ENCODE measurements at regions not wholly inside any gene's neighbourhood (a gene's known extent, or its start where the extent isn't known, plus 50 kb on each side); places are given as distances from the start of the nearest gene placed in this dataset.

DNA sequence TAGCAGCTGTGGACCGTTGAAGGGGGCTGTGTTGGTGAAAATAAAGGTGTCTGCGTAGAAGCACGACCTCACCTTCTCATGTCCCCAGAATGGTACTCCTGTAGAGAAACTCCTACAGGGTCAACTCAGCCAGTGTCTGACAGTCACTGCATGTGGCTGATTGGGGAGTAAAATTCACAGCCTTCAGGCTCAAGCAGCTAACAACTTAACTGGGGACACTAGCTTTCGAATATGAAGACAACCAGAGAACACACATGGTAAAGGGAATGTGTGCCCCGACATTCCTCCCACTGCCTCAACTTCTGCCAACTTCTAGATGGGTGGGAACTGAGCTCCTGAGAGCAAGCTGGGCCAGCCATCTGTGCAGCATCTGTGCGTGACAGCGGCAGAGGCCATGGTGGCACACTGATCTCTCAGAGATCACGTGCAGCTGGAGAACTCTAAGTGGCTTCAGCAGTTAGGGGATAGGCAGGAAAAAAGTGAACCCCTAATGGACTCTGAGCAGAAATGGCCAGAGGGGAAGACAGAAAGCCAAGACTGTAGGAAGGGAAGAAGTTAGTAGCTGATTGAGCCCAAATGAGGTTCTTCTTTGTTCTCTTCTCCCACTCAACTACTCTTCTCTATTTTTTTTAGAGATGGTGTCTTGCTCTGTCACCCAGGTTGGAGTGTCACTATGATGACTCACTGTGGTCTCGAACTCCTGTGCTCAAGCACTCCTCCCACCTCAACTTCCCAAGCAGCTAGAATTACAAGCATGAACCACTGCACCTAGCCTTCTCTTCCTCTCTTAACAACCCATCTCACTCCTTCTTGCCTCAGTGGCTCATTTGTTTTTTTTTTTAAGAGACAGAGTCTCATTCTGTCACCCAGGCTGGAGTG, 280.8 kb downstream of the ZEB1 start:
- TF ChIP-seq, protein P1, sequence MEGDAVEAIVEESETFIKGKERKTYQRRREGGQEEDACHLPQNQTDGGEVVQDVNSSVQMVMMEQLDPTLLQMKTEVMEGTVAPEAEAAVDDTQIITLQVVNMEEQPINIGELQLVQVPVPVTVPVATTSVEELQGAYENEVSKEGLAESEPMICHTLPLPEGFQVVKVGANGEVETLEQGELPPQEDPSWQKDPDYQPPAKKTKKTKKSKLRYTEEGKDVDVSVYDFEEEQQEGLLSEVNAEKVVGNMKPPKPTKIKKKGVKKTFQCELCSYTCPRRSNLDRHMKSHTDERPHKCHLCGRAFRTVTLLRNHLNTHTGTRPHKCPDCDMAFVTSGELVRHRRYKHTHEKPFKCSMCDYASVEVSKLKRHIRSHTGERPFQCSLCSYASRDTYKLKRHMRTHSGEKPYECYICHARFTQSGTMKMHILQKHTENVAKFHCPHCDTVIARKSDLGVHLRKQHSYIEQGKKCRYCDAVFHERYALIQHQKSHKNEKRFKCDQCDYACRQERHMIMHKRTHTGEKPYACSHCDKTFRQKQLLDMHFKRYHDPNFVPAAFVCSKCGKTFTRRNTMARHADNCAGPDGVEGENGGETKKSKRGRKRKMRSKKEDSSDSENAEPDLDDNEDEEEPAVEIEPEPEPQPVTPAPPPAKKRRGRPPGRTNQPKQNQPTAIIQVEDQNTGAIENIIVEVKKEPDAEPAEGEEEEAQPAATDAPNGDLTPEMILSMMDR (tag by site-specific recombination; IDR thresholded peaks at IDR 0.05) = no peak
- TF ChIP-seq ZNF274 (IDR thresholded peaks at IDR 0.05; ENCODE audit: low read length) (no peak), ZNF274 (tag by site-specific recombination; IDR thresholded peaks at IDR 0.05; ENCODE audit: borderline replicate concordance) (no peak), ZNF16 (tag by site-specific recombination; IDR thresholded peaks at IDR 0.05; ENCODE audit: low read depth) (no peak), SCRT1 (tag by site-specific recombination; IDR thresholded peaks at IDR 0.05; ENCODE audit: borderline replicate concordance) (no peak), ZNF174 (tag by site-specific recombination; IDR thresholded peaks at IDR 0.05) (no peak), ZBTB7A (tag by site-specific recombination; IDR thresholded peaks at IDR 0.05; ENCODE audit: low read depth) (no peak), RBAK (tag by site-specific recombination; IDR thresholded peaks at IDR 0.05) (no peak), SETDB1 (IDR thresholded peaks at IDR 0.05; ENCODE audit: insufficient read length, low read length) (no peak), ZNF660 (tag by site-specific recombination; IDR thresholded peaks at IDR 0.05) (no peak)
- TF ChIP-seq, protein P2, sequence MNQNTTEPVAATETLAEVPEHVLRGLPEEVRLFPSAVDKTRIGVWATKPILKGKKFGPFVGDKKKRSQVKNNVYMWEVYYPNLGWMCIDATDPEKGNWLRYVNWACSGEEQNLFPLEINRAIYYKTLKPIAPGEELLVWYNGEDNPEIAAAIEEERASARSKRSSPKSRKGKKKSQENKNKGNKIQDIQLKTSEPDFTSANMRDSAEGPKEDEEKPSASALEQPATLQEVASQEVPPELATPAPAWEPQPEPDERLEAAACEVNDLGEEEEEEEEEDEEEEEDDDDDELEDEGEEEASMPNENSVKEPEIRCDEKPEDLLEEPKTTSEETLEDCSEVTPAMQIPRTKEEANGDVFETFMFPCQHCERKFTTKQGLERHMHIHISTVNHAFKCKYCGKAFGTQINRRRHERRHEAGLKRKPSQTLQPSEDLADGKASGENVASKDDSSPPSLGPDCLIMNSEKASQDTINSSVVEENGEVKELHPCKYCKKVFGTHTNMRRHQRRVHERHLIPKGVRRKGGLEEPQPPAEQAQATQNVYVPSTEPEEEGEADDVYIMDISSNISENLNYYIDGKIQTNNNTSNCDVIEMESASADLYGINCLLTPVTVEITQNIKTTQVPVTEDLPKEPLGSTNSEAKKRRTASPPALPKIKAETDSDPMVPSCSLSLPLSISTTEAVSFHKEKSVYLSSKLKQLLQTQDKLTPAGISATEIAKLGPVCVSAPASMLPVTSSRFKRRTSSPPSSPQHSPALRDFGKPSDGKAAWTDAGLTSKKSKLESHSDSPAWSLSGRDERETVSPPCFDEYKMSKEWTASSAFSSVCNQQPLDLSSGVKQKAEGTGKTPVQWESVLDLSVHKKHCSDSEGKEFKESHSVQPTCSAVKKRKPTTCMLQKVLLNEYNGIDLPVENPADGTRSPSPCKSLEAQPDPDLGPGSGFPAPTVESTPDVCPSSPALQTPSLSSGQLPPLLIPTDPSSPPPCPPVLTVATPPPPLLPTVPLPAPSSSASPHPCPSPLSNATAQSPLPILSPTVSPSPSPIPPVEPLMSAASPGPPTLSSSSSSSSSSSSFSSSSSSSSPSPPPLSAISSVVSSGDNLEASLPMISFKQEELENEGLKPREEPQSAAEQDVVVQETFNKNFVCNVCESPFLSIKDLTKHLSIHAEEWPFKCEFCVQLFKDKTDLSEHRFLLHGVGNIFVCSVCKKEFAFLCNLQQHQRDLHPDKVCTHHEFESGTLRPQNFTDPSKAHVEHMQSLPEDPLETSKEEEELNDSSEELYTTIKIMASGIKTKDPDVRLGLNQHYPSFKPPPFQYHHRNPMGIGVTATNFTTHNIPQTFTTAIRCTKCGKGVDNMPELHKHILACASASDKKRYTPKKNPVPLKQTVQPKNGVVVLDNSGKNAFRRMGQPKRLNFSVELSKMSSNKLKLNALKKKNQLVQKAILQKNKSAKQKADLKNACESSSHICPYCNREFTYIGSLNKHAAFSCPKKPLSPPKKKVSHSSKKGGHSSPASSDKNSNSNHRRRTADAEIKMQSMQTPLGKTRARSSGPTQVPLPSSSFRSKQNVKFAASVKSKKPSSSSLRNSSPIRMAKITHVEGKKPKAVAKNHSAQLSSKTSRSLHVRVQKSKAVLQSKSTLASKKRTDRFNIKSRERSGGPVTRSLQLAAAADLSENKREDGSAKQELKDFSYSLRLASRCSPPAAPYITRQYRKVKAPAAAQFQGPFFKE (tag by site-specific recombination; IDR thresholded peaks at IDR 0.05; ENCODE audit: borderline replicate concordance) = no peak
- TF ChIP-seq, protein P3, sequence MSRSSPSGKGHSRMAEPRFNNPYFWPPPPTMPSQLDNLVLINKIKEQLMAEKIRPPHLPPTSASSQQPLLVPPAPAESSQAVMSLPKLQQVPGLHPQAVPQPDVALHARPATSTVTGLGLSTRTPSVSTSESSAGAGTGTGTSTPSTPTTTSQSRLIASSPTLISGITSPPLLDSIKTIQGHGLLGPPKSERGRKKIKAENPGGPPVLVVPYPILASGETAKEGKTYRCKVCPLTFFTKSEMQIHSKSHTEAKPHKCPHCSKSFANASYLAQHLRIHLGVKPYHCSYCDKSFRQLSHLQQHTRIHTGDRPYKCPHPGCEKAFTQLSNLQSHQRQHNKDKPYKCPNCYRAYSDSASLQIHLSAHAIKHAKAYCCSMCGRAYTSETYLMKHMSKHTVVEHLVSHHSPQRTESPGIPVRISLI (tag by site-specific recombination; IDR thresholded peaks at IDR 0.05) = no peak
- TF ChIP-seq, protein P4, sequence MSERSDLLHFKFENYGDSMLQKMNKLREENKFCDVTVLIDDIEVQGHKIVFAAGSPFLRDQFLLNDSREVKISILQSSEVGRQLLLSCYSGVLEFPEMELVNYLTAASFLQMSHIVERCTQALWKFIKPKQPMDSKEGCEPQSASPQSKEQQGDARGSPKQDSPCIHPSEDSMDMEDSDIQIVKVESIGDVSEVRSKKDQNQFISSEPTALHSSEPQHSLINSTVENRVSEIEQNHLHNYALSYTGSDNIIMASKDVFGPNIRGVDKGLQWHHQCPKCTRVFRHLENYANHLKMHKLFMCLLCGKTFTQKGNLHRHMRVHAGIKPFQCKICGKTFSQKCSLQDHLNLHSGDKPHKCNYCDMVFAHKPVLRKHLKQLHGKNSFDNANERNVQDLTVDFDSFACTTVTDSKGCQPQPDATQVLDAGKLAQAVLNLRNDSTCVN (tag by site-specific recombination; optimal IDR thresholded peaks at IDR 0.05) = no peak
- TF ChIP-seq, protein P5, sequence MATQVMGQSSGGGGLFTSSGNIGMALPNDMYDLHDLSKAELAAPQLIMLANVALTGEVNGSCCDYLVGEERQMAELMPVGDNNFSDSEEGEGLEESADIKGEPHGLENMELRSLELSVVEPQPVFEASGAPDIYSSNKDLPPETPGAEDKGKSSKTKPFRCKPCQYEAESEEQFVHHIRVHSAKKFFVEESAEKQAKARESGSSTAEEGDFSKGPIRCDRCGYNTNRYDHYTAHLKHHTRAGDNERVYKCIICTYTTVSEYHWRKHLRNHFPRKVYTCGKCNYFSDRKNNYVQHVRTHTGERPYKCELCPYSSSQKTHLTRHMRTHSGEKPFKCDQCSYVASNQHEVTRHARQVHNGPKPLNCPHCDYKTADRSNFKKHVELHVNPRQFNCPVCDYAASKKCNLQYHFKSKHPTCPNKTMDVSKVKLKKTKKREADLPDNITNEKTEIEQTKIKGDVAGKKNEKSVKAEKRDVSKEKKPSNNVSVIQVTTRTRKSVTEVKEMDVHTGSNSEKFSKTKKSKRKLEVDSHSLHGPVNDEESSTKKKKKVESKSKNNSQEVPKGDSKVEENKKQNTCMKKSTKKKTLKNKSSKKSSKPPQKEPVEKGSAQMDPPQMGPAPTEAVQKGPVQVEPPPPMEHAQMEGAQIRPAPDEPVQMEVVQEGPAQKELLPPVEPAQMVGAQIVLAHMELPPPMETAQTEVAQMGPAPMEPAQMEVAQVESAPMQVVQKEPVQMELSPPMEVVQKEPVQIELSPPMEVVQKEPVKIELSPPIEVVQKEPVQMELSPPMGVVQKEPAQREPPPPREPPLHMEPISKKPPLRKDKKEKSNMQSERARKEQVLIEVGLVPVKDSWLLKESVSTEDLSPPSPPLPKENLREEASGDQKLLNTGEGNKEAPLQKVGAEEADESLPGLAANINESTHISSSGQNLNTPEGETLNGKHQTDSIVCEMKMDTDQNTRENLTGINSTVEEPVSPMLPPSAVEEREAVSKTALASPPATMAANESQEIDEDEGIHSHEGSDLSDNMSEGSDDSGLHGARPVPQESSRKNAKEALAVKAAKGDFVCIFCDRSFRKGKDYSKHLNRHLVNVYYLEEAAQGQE (tag by site-specific recombination; IDR thresholded peaks at IDR 0.05) = no peak

Data from HEK293 (cell line).